Endothelial cell of umbilical vein (primary cell): ENCODE measurements at regions not wholly inside any gene's neighbourhood (a gene's known extent, or its start where the extent isn't known, plus 50 kb on each side); places are given as distances from the start of the nearest gene placed in this dataset.

ENCODE experiments used
- BruUV-seq: library from RNA; stranded (reverse); fragments of 400-500 nt; replicated peaks from 2 replicates; lab custom pipeline; 2021; lab: Mats Ljungman, UMichigan
- CTCF ChIA-PET: fragments of 300-600, 350-600 bp; sonication (Branson Sonifier 250); formaldehyde crosslinking; loops from one replicate; lab custom pipeline; 2021; ENCODE audit warnings: antibody characterized with exemption, inconsistent platforms; lab: Charles Lee
- POLR2A ChIA-PET: fragments of 300-600, 350-600 bp; sonication (Branson Sonifier 250); formaldehyde crosslinking; loops from one replicate; lab custom pipeline; 2021; ENCODE audit warnings: antibody characterized with exemption, inconsistent platforms; lab: Charles Lee
- DNase-seq: peaks from one replicate; pipeline ENCODE4 v3.0.0-alpha.2; 2011; ENCODE audit warnings: low read depth, low spot score
- FAIRE-seq: peaks from 2 replicates; lab custom pipeline; 2011; peaks lifted over from hg19 to GRCh38; lab: Jason Lieb, UNC
- H2AFZ ChIP-seq: 2 replicates; pipeline ENCODE4 v1.6.0; 2012; ENCODE audit warnings: low read depth, low read length, control low read depth, inconsistent platforms
- H3K27ac ChIP-seq: 2 replicates; pipeline ENCODE4 v1.5.1; 2011; ENCODE audit warnings: low read depth, mild to moderate bottlenecking, control low read depth, low read length, moderate library complexity; ENCODE audit not compliant: insufficient read depth
- H3K27me3 ChIP-seq, 2 experiments: 2 replicates each; pipeline versions ENCODE4 v1.6.0 to v1.6.1; 2011; ENCODE audit warnings: low read length in 2 of 2, mixed read lengths in 1 of 2; ENCODE audit not compliant: control insufficient read depth in 2 of 2, insufficient read depth in 2 of 2
- H3K36me3 ChIP-seq, 2 experiments: 2 replicates in 1 of 2; 3 replicates in 1 of 2; pipeline ENCODE4 v1.5.1; 2011; ENCODE audit warnings: low read length in 2 of 2, mild to moderate bottlenecking in 1 of 2, moderate library complexity in 1 of 2; ENCODE audit not compliant: control insufficient read depth in 2 of 2, insufficient read depth in 2 of 2; ENCODE audit errors: extremely low read depth in 1 of 2
- H3K4me1 ChIP-seq: 3 replicates; pipeline ENCODE4 v1.5.1; 2011; ENCODE audit warnings: mild to moderate bottlenecking, low read length; ENCODE audit not compliant: control insufficient read depth, insufficient read depth; ENCODE audit errors: extremely low read depth
- H3K4me2 ChIP-seq: 2 replicates; pipeline ENCODE4 v1.6.1; 2011; ENCODE audit warnings: low read length, control low read depth, mixed read lengths; ENCODE audit not compliant: insufficient read depth
- H3K4me3 ChIP-seq, 3 experiments: fragments of 200-600 bp in 1 of 3; sonication (generic), shearing (Covaris generic) in 1 of 3; replicated peaks in 1 of 3; 2 replicates each; pipeline ENCODE4 v1.5.1; 2011 to 2016; ENCODE audit warnings: control low read depth in 3 of 3, low read length in 3 of 3, mild to moderate bottlenecking in 2 of 3, inconsistent platforms in 1 of 3, low read depth in 1 of 3, moderate library complexity in 1 of 3; ENCODE audit not compliant: insufficient read depth in 1 of 3
- H3K79me2 ChIP-seq: 2 replicates; pipeline ENCODE4 v1.6.0; 2012; ENCODE audit warnings: low read length, inconsistent platforms; ENCODE audit not compliant: control insufficient read depth, insufficient read depth
- H3K9ac ChIP-seq: replicated peaks from 2 replicates; pipeline ENCODE3; 2011; ENCODE audit warnings: low read length, control low read depth; ENCODE audit not compliant: insufficient read depth; ENCODE audit errors: extremely low read depth
- H3K9me1 ChIP-seq: replicated peaks from 3 replicates; pipeline ENCODE4 v1.6.0; 2011; ENCODE audit warnings: mild to moderate bottlenecking, low read length; ENCODE audit not compliant: control insufficient read depth, insufficient read depth; ENCODE audit errors: extremely low read depth
- H3K9me3 ChIP-seq: replicated peaks from 2 replicates; pipeline ENCODE4 v1.5.1; 2012; ENCODE audit warnings: low read length, inconsistent platforms; ENCODE audit not compliant: control insufficient read depth, insufficient read depth
- H4K20me1 ChIP-seq: replicated peaks from 2 replicates; pipeline ENCODE3; 2011; ENCODE audit warnings: mild to moderate bottlenecking, low read length; ENCODE audit not compliant: control insufficient read depth, insufficient read depth; ENCODE audit errors: extremely low read depth
- EZH2 ChIP-seq: IDR thresholded peaks from 2 replicates; pipeline ENCODE4 v1.6.1; 2012; ENCODE audit warnings: borderline replicate concordance, low read depth, mild to moderate bottlenecking, moderate library complexity, low read length, inconsistent platforms; ENCODE audit not compliant: severe bottlenecking
- FOS ChIP-seq: IDR thresholded peaks from 2 replicates; pipeline ENCODE4 v1.6.1; 2011; ENCODE audit warnings: mild to moderate bottlenecking, low read length, moderate library complexity, borderline replicate concordance; ENCODE audit not compliant: insufficient read depth
- GATA2 ChIP-seq: IDR thresholded peaks from 2 replicates; pipeline ENCODE4 v1.7.0; 2011; ENCODE audit warnings: low read depth, mild to moderate bottlenecking, moderate library complexity, mixed read lengths, low read length; ENCODE audit not compliant: insufficient read length, insufficient read depth
- JUN ChIP-seq: IDR thresholded peaks from 2 replicates; pipeline ENCODE4 v1.6.1; 2011; ENCODE audit warnings: borderline replicate concordance, low read depth; ENCODE audit not compliant: insufficient read length, insufficient read depth
- MAX ChIP-seq: IDR thresholded peaks from 2 replicates; pipeline ENCODE4 v1.6.1; 2011; ENCODE audit not compliant: insufficient read depth, insufficient read length
- MYC ChIP-seq: IDR thresholded peaks from one replicate; pipeline ENCODE4 v1.6.1; 2011; ENCODE audit warnings: mild to moderate bottlenecking, low read depth, low read length
- POLR2A ChIP-seq: IDR thresholded peaks from 2 replicates; pipeline ENCODE4 v1.6.1; 2012; ENCODE audit warnings: low read depth, mild to moderate bottlenecking, control low read depth, low read length
- POLR2AphosphoS5 ChIP-seq: IDR thresholded peaks from 2 replicates; pipeline ENCODE4 v1.6.1; 2012; ENCODE audit warnings: low read depth, mild to moderate bottlenecking, control low read depth, low read length, moderate library complexity; ENCODE audit not compliant: insufficient read depth
- dilution Hi-C: fragments of 300-500 bp; cut with MboI; formaldehyde crosslinking; loops from one replicate; pipeline ENCODE4 v1.15.0; 2019; ENCODE audit warnings: low sequenced_read_pairs; ENCODE audit not compliant: extremely low pct_ligation_motif_present
- intact Hi-C: fragments of 100-400 bp; cut with micrococcal nuclease; formaldehyde crosslinking; loops from one replicate; pipeline ENCODE4 v1.10.0; 2022
- TF ChIP-seq, protein P1 (sequence below), 2 donors: IDR thresholded peaks; 1 replicate in 1 of 2; 2 replicates in 1 of 2; pipeline ENCODE4 v1.5.1; 2011; ENCODE audit warnings: low read length in 2 of 2, mild to moderate bottlenecking in 2 of 2, moderate library complexity in 2 of 2, control low read depth in 1 of 2, inconsistent platforms in 1 of 2, low read depth in 1 of 2; ENCODE audit not compliant: insufficient read depth in 1 of 2; ENCODE audit errors: extremely low read depth in 1 of 2

DNA sequence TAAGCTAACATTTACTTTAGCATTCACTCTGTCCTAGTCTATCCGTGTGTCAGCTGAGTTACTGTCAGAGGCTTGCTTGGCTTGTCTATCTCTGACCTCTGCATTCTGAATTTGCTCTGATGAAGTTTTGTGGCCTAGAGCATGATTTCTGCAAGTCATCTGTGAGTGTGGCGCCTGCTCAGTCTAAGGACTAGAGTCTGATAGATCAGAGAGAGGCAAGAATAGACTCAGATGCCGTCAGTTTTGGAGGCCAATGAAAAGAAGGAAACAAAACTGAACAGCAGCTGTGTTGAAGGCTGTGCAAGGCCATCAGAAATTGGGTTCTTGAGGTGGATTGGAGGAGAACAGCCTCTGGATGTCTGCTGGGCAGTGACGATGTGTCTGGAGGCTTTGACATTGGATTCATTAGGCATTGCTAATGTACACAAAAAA is 573.1 kb downstream of the USP25 start:
- Histone ChIP-seq H3K9me3 (no peaks in the 10 kb centered on the region), H3K27ac (peak overlapping the region; percentile 40), H3K9ac (peak overlapping the region; percentile 39), H3K4me1 (peaks cover 53% of the 10 kb centered on the region), H3K4me2 (peak overlapping the region; percentile 86), H3K4me3 (no peak overlapping the region), H4K20me1 (no peaks in the 10 kb centered on the region), H3K9me1 (no peaks in the 10 kb centered on the region), H3K36me3 (no peaks in the 10 kb centered on the region), H3K27me3 (no peaks in the 10 kb centered on the region), H2AFZ (peak overlapping the region; percentile 84), H3K79me2 (no peaks in the 10 kb centered on the region)
- dilution Hi-C loops (no loop called here), intact Hi-C loops (no loop called here)
- no TSS peak for BruUV-seq
- FAIRE-seq (no peak), DNase-seq (peak; percentile 67)
- CTCF ChIA-PET, result interaction anchor here (1.1 to 2.3 kb wide), 6 partner anchors 9 to 223 kb away, joined by 3 to 10 read pairs (median 4); no protein-coding TSS in a partner anchor
- TF ChIP-seq FOS (no peak), JUN (no peak), POLR2AphosphoS5 (no peak), MAX (no peak), GATA2 (no peak), EZH2 (no peak), MYC (no peak), POLR2A (no peak)
- TF ChIP-seq, protein P1, sequence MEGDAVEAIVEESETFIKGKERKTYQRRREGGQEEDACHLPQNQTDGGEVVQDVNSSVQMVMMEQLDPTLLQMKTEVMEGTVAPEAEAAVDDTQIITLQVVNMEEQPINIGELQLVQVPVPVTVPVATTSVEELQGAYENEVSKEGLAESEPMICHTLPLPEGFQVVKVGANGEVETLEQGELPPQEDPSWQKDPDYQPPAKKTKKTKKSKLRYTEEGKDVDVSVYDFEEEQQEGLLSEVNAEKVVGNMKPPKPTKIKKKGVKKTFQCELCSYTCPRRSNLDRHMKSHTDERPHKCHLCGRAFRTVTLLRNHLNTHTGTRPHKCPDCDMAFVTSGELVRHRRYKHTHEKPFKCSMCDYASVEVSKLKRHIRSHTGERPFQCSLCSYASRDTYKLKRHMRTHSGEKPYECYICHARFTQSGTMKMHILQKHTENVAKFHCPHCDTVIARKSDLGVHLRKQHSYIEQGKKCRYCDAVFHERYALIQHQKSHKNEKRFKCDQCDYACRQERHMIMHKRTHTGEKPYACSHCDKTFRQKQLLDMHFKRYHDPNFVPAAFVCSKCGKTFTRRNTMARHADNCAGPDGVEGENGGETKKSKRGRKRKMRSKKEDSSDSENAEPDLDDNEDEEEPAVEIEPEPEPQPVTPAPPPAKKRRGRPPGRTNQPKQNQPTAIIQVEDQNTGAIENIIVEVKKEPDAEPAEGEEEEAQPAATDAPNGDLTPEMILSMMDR (IDR thresholded peaks at IDR 0.05; ENCODE audit: extremely low read depth in 1 of 2, insufficient read depth in 1 of 2, low read depth in 1 of 2, low read length in 2 of 2), result no peak
- POLR2A ChIA-PET, result no interaction called here
